Stimulated activated CD4-positive, alpha-beta T cell treated with anti-CD3 and anti-CD28 coated beads, Interleukin-4, amount 100 ng/mL, for 1 hour (primary cell): ENCODE measurements at regions not wholly inside any gene's neighbourhood (a gene's known extent, or its start where the extent isn't known, plus 50 kb on each side); places are given as distances from the start of the nearest gene placed in this dataset.
A peak's percentile ranks its signal among the peaks of the same experiment; 100 is the strongest.
"Not testable (repeated sequence)": the region's sequence is repeated elsewhere in the genome, so short reads cannot be mapped to it uniquely, and the experiment has no call there.

ENCODE experiments used
- DNase-seq: peaks from one replicate; pipeline ENCODE4 v3.0.0-alpha.2; 2020

- DNase-seq = no peak
Observed at GRCh38 chr2:84373391-84373790, 85.7 kb downstream of the SUCLG1 start.

GRCh38 chr2:84362541-84362940 is 96.5 kb downstream of the SUCLG1 start:
- DNase-seq = no peak

GRCh38 chr2:84338069-84338468 is 121.0 kb downstream of the SUCLG1 start:
- no peak for DNase-seq

GRCh38 chr2:84327645-84328249 is 131.3 kb downstream of the SUCLG1 start:
- DNase-seq = no peak

GRCh38 chr2:84326831-84327432 is 132.1 kb downstream of the SUCLG1 start:
- DNase-seq = no peak

GRCh38 chr2:84323890-84324289 is 135.2 kb downstream of the SUCLG1 start:
- no peak for DNase-seq

GRCh38 chr2:84320940-84321339 is 138.1 kb downstream of the SUCLG1 start:
- DNase-seq = no peak

GRCh38 chr2:84319581-84319980 is 139.5 kb downstream of the SUCLG1 start:
- no peak for DNase-seq

- DNase-seq = no peak
Observed at GRCh38 chr2:84317135-84317534, 141.9 kb downstream of the SUCLG1 start.

GRCh38 chr2:84314901-84315330 is 144.2 kb downstream of the SUCLG1 start:
- peak; percentile 79 for DNase-seq

- no peak for DNase-seq
Observed at GRCh38 chr2:84314250-84314649, 144.8 kb downstream of the SUCLG1 start.

- DNase-seq = no peak
Observed at GRCh38 chr2:84309281-84309680, 149.8 kb downstream of the SUCLG1 start.

GRCh38 chr2:84306361-84306760 is 152.7 kb downstream of the SUCLG1 start:
- no peak for DNase-seq

GRCh38 chr2:84302513-84303412 is 156.3 kb downstream of the SUCLG1 start:
- DNase-seq = peak; percentile 8

GRCh38 chr2:84301717-84302116 is 157.4 kb downstream of the SUCLG1 start:
- DNase-seq = no peak

GRCh38 chr2:84300696-84301029 is 158.4 kb downstream of the SUCLG1 start:
- no peak for DNase-seq

- DNase-seq = not testable (repeated sequence)
Observed at GRCh38 chr2:84300001-84300695, 158.9 kb downstream of the SUCLG1 start.

GRCh38 chr2:84299211-84299775 is 159.8 kb downstream of the SUCLG1 start:
- no peak for DNase-seq

- no peak for DNase-seq
Observed at GRCh38 chr2:84297155-84297554, 161.9 kb downstream of the SUCLG1 start.

- DNase-seq = no peak
Observed at GRCh38 chr2:84293791-84294380, 165.2 kb downstream of the SUCLG1 start.

GRCh38 chr2:84292545-84292944 is 166.5 kb downstream of the SUCLG1 start:
- DNase-seq = no peak

- no peak for DNase-seq
Observed at GRCh38 chr2:84290537-84290936, 168.5 kb downstream of the SUCLG1 start.

GRCh38 chr2:84288293-84288692 is 170.8 kb downstream of the SUCLG1 start:
- DNase-seq = no peak
